ENCODE measurements at regions not wholly inside any gene's neighbourhood (a gene's known extent, or its start where the extent isn't known, plus 50 kb on each side); places are given as distances from the start of the nearest gene placed in this dataset.

- TF ChIP-seq, protein P1, sequence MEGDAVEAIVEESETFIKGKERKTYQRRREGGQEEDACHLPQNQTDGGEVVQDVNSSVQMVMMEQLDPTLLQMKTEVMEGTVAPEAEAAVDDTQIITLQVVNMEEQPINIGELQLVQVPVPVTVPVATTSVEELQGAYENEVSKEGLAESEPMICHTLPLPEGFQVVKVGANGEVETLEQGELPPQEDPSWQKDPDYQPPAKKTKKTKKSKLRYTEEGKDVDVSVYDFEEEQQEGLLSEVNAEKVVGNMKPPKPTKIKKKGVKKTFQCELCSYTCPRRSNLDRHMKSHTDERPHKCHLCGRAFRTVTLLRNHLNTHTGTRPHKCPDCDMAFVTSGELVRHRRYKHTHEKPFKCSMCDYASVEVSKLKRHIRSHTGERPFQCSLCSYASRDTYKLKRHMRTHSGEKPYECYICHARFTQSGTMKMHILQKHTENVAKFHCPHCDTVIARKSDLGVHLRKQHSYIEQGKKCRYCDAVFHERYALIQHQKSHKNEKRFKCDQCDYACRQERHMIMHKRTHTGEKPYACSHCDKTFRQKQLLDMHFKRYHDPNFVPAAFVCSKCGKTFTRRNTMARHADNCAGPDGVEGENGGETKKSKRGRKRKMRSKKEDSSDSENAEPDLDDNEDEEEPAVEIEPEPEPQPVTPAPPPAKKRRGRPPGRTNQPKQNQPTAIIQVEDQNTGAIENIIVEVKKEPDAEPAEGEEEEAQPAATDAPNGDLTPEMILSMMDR (conservative IDR thresholded peaks at IDR 0.05; ENCODE audit: low read depth, low read length), result no peak
Observed at GRCh38 chr17:79325709-79326430, 251.2 kb downstream of the ENGASE start.

DNA sequence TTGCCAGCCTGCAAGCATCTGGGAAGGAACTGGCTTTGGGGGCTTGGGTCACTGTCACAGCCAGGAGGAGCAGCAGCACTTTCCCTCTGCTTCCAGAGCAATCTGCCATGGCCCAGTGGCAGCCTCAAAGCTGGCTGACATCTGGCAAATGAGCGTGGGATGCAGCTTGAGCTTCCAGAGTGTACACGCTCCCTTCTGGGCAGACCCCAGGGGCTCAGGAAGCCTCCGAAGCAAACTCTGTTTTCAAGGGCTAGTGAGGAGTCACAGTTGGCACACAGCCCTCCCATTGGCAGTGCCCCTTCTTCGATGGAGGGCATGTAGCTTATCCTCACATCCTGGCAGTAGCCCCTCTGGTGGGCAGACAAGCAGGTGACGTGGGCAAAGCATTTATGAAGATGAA, 249.6 kb downstream of the ENGASE start:
- no peak overlapping the region for H3K4me3 ChIP-seq (ENCODE audit: low read length)
- TF ChIP-seq, protein P1 (conservative IDR thresholded peaks at IDR 0.05; ENCODE audit: low read depth, low read length), result no peak
- no peak for DNase-seq (ENCODE audit: low read depth)

More at GRCh38 chr17:79325709-79326430, 251.2 kb downstream of the ENGASE start:
- no peak for DNase-seq (ENCODE audit: low read depth)
- H3K4me3 ChIP-seq (ENCODE audit: low read length), result no peak overlapping the region

DNA sequence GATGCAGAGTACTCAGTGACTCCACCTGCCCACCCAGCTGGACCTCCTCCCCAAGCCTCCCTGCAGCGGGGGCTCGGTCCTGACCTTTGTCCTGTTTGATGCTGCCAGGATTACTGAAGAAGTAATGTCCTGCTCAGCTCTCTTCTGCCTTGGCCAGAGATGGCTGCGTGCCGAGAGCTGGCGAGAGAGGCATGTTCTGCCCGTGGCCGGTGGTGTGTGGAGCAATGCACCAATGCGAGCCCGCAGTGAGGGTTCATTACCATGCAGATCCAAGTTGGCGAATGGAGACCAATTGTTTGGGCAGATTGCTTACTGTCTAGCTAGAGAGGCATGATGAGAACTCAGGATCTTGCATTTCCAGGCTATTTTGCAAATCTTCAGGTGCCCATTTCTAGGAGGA, 248.9 kb downstream of the ENGASE start:
- TF ChIP-seq, protein P1 (conservative IDR thresholded peaks at IDR 0.05; ENCODE audit: low read depth, low read length), result no peak
- no peak overlapping the region for H3K4me3 ChIP-seq (ENCODE audit: low read length)
- DNase-seq (ENCODE audit: low read depth), result no peak

GRCh38 chr17:79322211-79323123, 247.8 kb downstream of the ENGASE start:
- TF ChIP-seq, protein P1 (conservative IDR thresholded peaks at IDR 0.05; ENCODE audit: low read depth, low read length), result no peak
- H3K4me3 ChIP-seq (ENCODE audit: low read length), result no peak overlapping the region
- no peak for DNase-seq (ENCODE audit: low read depth)

DNA sequence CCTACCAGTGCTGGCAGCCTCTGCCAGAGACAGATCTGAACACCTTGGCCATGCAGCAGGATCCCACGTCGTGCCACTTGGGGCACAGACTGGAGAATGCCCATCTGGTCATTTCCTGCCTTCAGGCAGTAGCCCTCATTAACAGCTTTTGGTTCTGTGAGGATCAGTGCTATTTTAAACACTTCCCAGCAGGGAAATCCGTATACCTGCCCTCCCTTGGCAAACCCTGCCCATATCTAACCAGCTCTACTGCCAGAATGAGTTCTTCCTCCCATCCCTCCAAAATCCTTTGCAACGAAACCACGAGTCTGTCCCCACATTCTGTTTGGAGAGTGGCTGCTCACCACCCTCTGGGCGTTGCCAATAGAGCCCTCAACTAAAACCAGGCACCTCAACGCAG, 245.7 kb downstream of the ENGASE start:
- no peak for DNase-seq (ENCODE audit: low read depth)
- no peak overlapping the region for H3K4me3 ChIP-seq (ENCODE audit: low read length)
- TF ChIP-seq, protein P1 (conservative IDR thresholded peaks at IDR 0.05; ENCODE audit: low read depth, low read length), result no peak

GRCh38 chr17:79317916-79318315, 243.3 kb downstream of the ENGASE start:
- TF ChIP-seq, protein P1 (conservative IDR thresholded peaks at IDR 0.05; ENCODE audit: low read depth, low read length), result no peak
- H3K4me3 ChIP-seq (ENCODE audit: low read length), result no peak overlapping the region
- DNase-seq (ENCODE audit: low read depth), result no peak

Data from retinal pigment epithelial cell (primary cell).